ENCODE measurements at regions not wholly inside any gene's neighbourhood (a gene's known extent, or its start where the extent isn't known, plus 50 kb on each side); places are given as distances from the start of the nearest gene placed in this dataset.
"Not testable (repeated sequence)": the region's sequence is repeated elsewhere in the genome, so short reads cannot be mapped to it uniquely, and the experiment has no call there.

- DNase-seq (ENCODE audit: low read depth in 2 of 2): not testable (repeated sequence)
Measured at GRCh38 chr6:120930500-120930899, 403.8 kb downstream of the TBC1D32 start.

GRCh38 chr6:120924214-120924613 lies 410.1 kb downstream of the TBC1D32 start:
- DNase-seq (ENCODE audit: low read depth in 2 of 2): no peak

DNA sequence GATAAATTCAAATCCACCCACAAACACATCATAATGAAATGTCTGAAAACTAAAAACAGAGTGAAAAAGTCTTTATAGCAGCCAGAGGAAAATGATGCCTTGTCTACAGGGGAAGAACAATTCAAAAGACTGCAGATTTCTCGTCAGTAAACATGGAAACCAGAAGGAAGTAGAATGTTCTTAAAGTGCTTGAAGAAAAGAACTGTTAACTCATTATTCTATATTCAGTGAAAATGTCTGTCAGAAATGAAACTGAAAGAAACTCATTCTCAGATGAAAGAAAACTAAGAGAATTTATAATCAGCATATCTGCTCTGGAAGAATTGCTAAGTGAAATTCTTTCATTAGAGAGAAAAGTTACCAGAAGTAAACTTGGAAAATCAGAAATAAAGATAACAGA lies 416.1 kb downstream of the TBC1D32 start:
- no peak for DNase-seq (ENCODE audit: low read depth in 2 of 2)

GRCh38 chr6:120916844-120917243 lies 417.4 kb downstream of the TBC1D32 start:
- DNase-seq (ENCODE audit: low read depth in 2 of 2): no peak

DNA sequence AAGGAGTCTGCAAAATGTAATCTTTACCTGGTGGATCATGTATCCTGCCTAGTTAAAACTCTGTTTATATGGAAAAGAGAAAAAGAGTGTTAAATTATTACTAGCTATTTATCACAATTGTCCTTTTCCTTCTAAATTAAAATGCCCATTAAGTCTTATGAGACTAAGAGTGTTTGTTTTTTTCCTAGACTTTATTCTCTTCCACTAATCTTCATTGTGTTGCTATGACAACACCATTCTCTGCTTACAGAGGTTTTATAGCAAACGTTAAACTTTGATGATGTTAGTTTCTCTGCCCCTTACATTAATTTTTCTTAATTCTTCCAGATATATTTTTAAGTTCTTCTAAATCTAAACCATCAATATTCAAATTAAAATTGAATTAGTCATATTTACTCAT lies 420.8 kb downstream of the TBC1D32 start:
- DNase-seq (ENCODE audit: low read depth in 2 of 2): no peak

DNA sequence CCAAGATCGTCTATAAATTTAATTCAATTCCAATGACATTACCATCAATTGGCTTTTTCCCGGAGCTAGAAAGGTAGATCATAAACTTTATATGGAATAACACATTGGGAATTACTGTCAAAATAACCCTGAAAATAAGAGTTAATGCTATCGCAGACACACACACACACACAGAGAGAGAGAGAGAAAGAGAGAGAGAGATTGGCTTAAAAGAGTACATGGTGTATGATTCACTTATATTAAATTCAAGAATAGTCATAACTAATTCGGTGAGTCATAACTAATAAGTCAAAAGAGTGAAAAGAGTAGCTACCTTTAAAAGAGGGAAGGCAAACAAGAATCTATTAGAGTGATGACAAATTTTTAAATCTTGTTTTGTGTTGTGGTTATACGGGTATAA lies 425.5 kb downstream of the TBC1D32 start:
- DNase-seq (ENCODE audit: low read depth in 2 of 2): no peak

GRCh38 chr6:120903836-120904235 lies 430.4 kb downstream of the TBC1D32 start:
- DNase-seq (ENCODE audit: low read depth in 2 of 2): no peak

GRCh38 chr6:120899932-120900331 lies 434.3 kb downstream of the TBC1D32 start:
- DNase-seq (ENCODE audit: low read depth in 2 of 2): no peak

DNA sequence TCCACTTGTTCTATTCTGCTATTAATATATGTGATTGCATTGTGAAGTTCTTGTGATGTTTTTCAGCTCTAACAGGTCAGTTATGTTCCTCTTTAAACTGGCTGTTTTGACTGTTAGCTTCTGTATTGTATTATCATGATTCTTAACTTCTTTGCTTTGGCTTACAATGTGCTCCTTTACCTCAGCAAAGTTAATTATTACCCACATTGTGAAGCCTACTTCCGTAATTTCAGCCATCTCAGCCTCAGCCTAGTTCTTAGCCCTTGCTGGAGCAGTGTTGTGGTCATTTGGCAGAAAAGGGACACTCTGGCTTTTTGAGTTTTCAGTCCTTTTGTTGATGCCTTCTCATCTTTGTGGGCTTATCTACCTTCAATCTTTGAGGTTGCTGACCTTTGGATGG lies 440.2 kb downstream of the TBC1D32 start:
- DNase-seq (ENCODE audit: low read depth in 2 of 2): no peak

- no peak for DNase-seq (ENCODE audit: low read depth in 2 of 2)
Measured at GRCh38 chr6:120876931-120877330, 457.3 kb downstream of the TBC1D32 start.

DNA sequence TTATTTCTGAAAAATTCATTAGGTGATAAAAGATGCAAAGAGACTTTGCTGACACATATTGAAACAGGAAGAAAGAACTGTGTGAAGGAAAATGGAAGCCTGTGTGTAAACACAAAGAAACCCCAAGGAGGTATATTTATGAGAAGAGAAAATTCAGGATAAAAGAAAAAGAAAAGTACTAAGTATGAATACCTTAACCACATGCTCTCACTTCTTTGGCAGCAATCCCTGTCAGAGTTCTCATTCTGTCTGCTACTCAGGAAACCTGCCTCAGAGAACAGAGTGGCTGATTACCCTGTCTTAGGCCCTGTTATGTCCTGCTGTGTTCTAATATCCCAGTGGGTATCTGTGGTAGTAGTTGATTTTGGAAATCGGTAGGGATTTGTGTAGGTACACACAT lies 457.9 kb downstream of the TBC1D32 start:
- DNase-seq (ENCODE audit: low read depth in 2 of 2): no peak

DNA sequence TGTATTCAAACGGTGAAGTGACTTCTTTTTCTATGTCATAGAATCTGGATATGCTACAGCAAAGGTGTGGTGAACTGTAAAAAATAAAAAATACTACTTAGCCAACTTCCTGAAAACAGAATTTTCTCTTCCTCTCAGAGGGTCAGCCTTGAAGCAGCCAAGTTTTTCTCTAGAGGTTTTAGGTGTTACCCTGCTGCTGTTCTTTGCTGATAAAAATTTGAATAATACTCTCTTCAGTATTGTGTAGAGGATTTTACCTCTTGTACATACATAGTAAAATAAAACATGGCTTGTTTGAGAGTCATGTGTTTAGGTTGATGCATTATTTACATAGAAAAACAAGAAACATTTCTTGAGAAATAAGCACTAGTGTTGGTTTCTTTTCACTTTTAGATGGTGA lies 458.4 kb downstream of the TBC1D32 start:
- no peak for DNase-seq (ENCODE audit: low read depth in 2 of 2)

DNA sequence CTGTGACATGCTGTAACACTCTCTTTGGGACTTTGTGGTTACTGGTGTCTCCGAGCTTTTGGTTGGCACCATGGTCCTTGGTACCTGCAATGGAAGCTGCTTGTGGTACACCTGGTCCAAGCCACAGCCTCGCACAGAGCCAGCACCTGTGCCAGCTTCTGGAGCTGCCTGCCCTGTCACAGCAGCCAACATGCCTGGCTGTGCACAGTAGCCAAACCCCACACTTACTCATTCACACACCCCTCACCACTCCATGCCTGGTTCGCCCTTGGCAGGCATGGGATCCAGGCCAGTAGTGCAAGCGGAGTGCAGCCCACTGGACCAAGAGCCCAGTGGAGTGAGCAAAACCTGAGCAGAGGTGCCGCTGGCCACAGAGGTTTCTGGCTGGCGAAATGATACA lies 459.9 kb downstream of the TBC1D32 start:
- no peak for DNase-seq (ENCODE audit: low read depth in 2 of 2)

GRCh38 chr6:120873125-120873865 lies 461.0 kb downstream of the TBC1D32 start:
- no peak for DNase-seq (ENCODE audit: low read depth in 2 of 2)

GRCh38 chr6:120872262-120872578 lies 462.1 kb downstream of the TBC1D32 start:
- no peak for DNase-seq (ENCODE audit: low read depth in 2 of 2)

DNA sequence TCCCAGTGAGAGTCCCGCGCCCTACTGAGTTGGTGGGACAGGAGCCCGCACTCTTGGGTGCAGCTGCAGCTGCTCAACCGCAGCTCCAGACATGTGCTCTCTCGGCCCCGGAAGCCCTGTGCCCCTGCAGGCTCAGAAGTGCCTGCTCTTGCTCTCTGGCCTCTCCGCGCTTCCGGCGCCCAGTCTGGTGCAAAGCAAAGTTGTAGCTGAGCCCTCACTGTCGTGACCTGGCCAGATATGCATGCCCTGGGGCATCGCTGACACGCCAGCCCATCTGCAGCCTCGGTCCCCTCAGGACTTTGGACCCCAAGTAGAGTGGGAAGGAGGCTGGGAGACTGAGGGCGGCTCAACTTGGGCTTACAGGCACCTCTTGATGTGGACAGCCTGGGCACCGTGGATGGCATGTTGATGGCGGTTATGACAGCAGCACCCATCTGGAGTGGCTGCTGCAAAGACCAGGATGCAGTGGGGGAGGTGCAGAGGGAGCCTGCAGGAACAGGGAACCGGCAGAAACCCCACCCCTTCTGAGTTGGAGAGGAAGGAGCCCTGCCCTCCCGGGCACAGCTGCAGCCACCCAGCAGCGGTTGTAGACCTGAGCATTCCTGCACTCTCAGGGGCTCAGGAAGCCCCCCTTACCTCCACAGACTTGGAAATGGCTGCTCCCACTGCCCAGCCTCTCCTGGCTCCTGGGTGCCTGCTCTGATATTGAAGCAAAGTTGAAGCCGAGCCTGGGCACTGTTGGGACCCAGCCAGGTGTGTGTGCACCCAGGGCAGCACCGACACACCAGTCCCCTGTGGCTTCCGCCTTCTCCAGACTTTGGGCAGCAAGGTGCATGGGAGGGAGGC lies 462.6 kb downstream of the TBC1D32 start:
- DNase-seq (ENCODE audit: low read depth in 2 of 2): no peak

DNA sequence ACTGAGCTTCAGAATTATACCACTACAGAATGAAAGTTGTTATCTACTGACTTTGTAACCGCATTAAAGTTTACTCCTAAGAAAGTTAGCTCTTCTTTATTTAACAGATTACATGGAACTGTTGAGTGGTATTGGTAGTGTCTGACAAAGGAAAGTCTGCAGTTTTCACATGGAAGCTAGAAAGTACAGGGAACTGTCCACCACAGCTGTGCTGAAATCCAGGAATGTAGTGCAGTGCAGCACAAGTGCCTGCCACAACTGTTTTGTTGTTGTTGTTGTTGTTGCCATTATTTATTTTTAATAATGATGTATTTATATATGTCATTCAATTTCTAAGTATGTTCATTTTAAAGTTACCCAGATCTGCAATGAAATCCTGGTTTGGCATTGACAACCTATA lies 464.9 kb downstream of the TBC1D32 start:
- DNase-seq (ENCODE audit: low read depth in 2 of 2): no peak

DNA sequence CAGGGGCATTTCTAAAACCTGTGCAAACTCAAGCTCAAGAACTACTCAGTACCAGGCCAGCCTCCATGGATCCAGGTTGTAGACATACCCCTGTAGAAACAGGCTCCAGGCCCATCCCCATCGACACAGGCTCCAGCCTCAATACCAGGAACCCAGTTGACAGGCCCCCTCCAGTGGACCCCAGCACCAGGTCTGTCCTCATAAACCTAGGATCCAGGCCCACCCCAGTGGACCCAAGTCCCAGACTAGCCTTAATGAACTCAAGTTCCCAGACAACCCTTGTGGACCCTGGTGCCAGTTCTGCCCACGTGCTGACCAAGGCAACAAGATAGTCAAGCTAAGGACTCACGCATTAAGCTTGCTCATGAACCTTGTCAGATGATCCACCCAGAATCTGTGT lies 476.9 kb downstream of the TBC1D32 start:
- DNase-seq (ENCODE audit: low read depth in 2 of 2): no peak

DNA sequence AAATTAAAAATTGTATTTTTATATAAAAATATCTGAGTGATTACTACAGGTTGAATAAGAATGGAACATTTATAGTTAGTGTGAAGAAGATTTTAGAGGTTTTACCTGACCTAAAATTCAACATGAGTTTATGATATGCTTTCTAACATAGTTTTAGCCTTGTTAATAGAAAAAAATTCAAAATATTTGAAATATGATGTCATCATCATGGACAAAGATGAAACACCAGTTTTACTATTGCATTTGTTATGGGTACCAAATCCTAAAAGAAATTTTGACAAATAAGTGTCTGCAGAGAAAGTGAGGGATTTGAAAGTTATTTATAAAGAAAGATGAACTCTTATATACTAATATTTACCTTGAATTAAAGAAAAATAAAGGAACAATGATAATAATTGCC lies 479.7 kb downstream of the TBC1D32 start:
- DNase-seq (ENCODE audit: low read depth in 2 of 2): no peak

GRCh38 chr6:120853489-120853888 lies 480.8 kb downstream of the TBC1D32 start:
- no peak for DNase-seq (ENCODE audit: low read depth in 2 of 2)

GRCh38 chr6:120852293-120852849 lies 481.9 kb downstream of the TBC1D32 start:
- no peak for DNase-seq (ENCODE audit: low read depth in 2 of 2)

DNA sequence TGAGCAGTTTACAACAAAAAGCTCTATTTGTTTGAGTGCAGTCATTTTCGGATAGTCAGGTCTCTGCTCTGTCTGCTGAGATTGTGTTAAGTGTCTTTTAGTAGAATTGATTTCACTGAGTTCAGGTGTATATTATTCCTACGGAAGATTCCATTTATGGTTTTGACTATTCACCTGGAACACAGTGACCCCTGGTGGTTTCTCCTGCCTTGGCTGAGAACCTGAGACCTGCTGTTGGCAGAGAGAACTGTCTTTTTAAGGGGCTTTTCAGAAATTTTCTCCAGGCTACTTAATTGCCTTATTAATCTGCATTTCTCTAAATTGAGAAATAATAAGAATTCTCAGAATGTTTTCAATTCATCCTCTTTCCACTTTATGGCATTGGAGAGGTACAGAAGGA lies 508.0 kb downstream of the TBC1D32 start:
- DNase-seq (ENCODE audit: low read depth in 2 of 2): no peak

GRCh38 chr6:120816794-120817193 lies 517.5 kb downstream of the TBC1D32 start:
- DNase-seq (ENCODE audit: low read depth in 2 of 2): no peak
